Sigmoid colon (tissue), 6 donors: ENCODE measurements at regions not wholly inside any gene's neighbourhood (a gene's known extent, or its start where the extent isn't known, plus 50 kb on each side); places are given as distances from the start of the nearest gene placed in this dataset.

Experiments used
- DNase-seq: peaks from one replicate; pipeline ENCODE4 v3.0.0-alpha.2; 2019
- H3K27ac ChIP-seq, 4 donors: fragments of 200-600 bp; sonication (generic); one replicate each; pipeline ENCODE4 v1.5.1; 2016 to 2019; ENCODE audit warnings: mild to moderate bottlenecking in 1 of 4
- H3K27me3 ChIP-seq, 3 donors: fragments of 200-600 bp; sonication (generic); one replicate each; pipeline ENCODE4 v1.5.1; 2019; ENCODE audit warnings: mild to moderate bottlenecking in 1 of 3
- H3K36me3 ChIP-seq, 4 donors: fragments of 200-600 bp; sonication (generic); one replicate each; pipeline ENCODE4 v1.5.1; 2016 to 2019
- H3K4me1 ChIP-seq, 4 donors: fragments of 200-600 bp; sonication (generic); one replicate each; pipeline ENCODE4 v1.5.1; 2017 to 2019
- H3K4me3 ChIP-seq, 4 donors: fragments of 200-600 bp; sonication (generic); one replicate each; pipeline ENCODE4 v1.5.1; 2017 to 2019; ENCODE audit warnings: mild to moderate bottlenecking in 2 of 4, moderate library complexity in 1 of 4
- H3K9me3 ChIP-seq, 4 donors: fragments of 200-600 bp in 3 of 4; sonication (generic) in 3 of 4; one replicate each; pipeline versions ENCODE4 v1.5.1 to v1.6.1; 2013 to 2019
- EP300 ChIP-seq, 4 donors: sonication (generic); formaldehyde crosslinking; IDR thresholded peaks; one replicate each; pipeline ENCODE4 v1.6.1; 2017; ENCODE audit warnings: antibody characterized with exemption in 4 of 4
- POLR2A ChIP-seq, 2 donors: fragments of 450-650 bp; IDR thresholded peaks; one replicate each; pipeline ENCODE4 v1.6.1; 2016; ENCODE audit warnings: antibody characterized with exemption in 2 of 2, mild to moderate bottlenecking in 2 of 2, moderate library complexity in 2 of 2
- POLR2AphosphoS5 ChIP-seq, 4 donors: sonication (generic); formaldehyde crosslinking; IDR thresholded peaks; one replicate each; pipeline ENCODE4 v1.6.1; 2017; ENCODE audit warnings: antibody characterized with exemption in 4 of 4
- WGBS, 2 donors: extraction: QIAGEN DNeasy Blood & Tissue Kit; methylation state at CpG; one replicate each; pipeline ENCODE4 v1.1.7; 2013; 5-methylcytosine and 5-hydroxymethylcytosine counted together
- intact Hi-C: fragments of 100-400 bp; cut with DNase I; formaldehyde crosslinking; loops from one replicate; pipeline ENCODE4 v1.15.1; 2023
- TF ChIP-seq, protein P1 (sequence below), 4 experiments: fragments of 450-650 bp in 3 of 4; fragments of 200-600 bp in 1 of 4; IDR thresholded peaks; one replicate each; pipeline ENCODE4 v1.5.1; 2016 to 2019; ENCODE audit warnings: antibody characterized with exemption in 4 of 4, mild to moderate bottlenecking in 3 of 4, moderate library complexity in 2 of 4
- donor health status: healthy with polysubstance abuse.
- donor health status: healthy.

DNA sequence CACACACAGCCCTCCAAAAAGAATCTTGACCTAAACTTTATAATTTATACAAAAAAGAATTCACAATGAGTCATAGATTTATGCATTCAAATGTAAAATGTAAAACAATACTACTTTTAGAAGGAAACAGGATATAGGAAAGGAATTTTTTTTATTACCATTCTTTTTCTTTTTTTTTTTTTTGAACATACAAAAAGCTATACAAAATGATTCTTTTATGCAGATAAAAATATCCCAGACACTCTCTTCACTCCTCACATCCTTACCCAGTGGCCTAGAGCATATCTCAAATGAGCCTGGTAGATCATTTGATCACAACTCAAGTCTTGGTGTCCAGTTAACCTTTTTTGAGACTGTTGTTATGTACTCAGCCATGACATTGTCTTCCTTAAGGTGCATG, 307.3 kb upstream of the KLF3 start:
- Histone ChIP-seq H3K4me3 (no peak overlapping the region), H3K4me1 (no peaks in the 10 kb centered on the region), H3K9me3 (no peaks in the 10 kb centered on the region), H3K36me3 (no peaks in the 10 kb centered on the region), H3K27me3 (no peaks in the 10 kb centered on the region), H3K27ac (no peak overlapping the region)
- TF ChIP-seq EP300 (IDR thresholded peaks at IDR 0.05), result no peak
- TF ChIP-seq, protein P1, sequence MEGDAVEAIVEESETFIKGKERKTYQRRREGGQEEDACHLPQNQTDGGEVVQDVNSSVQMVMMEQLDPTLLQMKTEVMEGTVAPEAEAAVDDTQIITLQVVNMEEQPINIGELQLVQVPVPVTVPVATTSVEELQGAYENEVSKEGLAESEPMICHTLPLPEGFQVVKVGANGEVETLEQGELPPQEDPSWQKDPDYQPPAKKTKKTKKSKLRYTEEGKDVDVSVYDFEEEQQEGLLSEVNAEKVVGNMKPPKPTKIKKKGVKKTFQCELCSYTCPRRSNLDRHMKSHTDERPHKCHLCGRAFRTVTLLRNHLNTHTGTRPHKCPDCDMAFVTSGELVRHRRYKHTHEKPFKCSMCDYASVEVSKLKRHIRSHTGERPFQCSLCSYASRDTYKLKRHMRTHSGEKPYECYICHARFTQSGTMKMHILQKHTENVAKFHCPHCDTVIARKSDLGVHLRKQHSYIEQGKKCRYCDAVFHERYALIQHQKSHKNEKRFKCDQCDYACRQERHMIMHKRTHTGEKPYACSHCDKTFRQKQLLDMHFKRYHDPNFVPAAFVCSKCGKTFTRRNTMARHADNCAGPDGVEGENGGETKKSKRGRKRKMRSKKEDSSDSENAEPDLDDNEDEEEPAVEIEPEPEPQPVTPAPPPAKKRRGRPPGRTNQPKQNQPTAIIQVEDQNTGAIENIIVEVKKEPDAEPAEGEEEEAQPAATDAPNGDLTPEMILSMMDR (IDR thresholded peaks at IDR 0.05), result no peak
- DNase-seq, result no peak
- intact Hi-C loops, result no loop called here

DNA sequence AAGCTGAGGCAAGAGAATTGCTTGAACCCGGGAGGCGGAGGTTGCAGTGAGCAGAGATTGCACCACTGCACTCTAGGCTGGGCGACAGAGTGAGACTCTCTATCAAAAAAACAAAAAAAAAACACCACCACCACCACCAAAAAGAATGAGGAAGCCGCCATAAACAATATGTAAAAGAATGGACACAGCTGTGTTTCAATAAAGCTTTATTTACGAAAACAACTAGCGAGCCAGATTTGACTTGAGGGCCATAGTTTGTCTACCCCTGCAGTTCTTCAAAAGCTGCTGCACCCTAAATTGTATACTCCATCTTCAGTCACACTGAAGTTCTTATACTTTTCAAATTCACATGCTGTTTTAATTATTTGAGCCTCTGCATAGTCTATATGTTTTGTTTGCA, 306.5 kb upstream of the KLF3 start:
- intact Hi-C loops, result no loop called here

DNA sequence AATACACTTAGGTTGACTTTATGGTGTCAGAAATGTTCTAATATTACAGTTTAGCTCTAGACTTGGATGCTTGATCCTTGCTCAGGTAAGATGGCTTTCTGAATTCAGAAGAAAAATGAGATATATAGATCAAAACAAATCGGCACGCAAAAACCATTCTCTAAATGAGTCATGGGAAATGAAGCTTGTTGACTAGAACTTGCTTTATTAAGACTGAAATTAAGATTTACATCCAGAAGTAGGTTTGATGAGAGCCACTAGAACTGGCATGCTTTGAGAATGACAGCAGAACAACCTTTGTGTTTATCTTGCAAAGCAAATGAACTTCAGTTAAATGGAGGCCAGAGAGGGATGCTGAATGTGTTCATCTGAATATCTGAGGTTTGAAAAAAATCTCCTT, 304.9 kb upstream of the KLF3 start:
- Histone ChIP-seq H3K27ac (no peak overlapping the region), H3K27me3 (no peaks in the 10 kb centered on the region), H3K36me3 (no peaks in the 10 kb centered on the region), H3K4me3 (no peak overlapping the region), H3K4me1 (no peaks in the 10 kb centered on the region), H3K9me3 (no peaks in the 10 kb centered on the region)
- TF ChIP-seq EP300 (IDR thresholded peaks at IDR 0.05) (no peak), POLR2A (IDR thresholded peaks at IDR 0.05) (no peak), POLR2AphosphoS5 (IDR thresholded peaks at IDR 0.05) (no peak)
- TF ChIP-seq, protein P1 (IDR thresholded peaks at IDR 0.05), result no peak
- 84 to 92% methylated on average over 2 of the region's 2 CpGs for WGBS, 2 donors
- intact Hi-C loops, result no loop called here
- no peak for DNase-seq

More for the DNA sequence above, 306.5 kb upstream of the KLF3 start:
- Histone ChIP-seq H3K4me3 (no peak overlapping the region), H3K4me1 (no peaks in the 10 kb centered on the region), H3K36me3 (no peaks in the 10 kb centered on the region), H3K9me3 (no peaks in the 10 kb centered on the region), H3K27me3 (no peaks in the 10 kb centered on the region), H3K27ac (no peak overlapping the region)
- TF ChIP-seq POLR2A (IDR thresholded peaks at IDR 0.05) (no peak), EP300 (IDR thresholded peaks at IDR 0.05) (no peak), POLR2AphosphoS5 (IDR thresholded peaks at IDR 0.05) (no peak)
- TF ChIP-seq, protein P1 (IDR thresholded peaks at IDR 0.05), result no peak
- DNase-seq, result no peak
- WGBS, 2 donors, result 97% methylated on average over 6 of the region's 6 CpGs

DNA sequence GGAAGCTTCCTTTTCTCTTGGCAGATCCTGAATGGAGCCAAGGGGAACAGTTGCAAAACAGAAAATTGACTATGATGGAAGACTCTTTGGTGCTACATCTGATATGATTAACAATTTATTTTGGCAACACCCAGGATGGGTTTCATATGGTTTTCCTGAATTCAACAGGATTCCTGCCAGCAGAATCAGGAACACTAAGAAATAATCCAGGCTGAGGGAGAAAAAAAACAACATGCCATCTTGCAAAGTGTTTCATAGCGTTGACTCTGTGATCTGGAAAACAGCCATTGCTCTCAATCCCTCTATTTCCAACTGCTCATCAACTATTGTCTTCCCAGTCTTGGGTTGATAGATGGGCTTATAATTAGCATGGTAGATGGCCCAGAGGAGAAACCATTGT, 303.8 kb upstream of the KLF3 start:
- WGBS, 2 donors, result 76 to 98% methylated on average over 1 of the region's 1 CpG
- Histone ChIP-seq H3K36me3 (no peaks in the 10 kb centered on the region), H3K27ac (no peak overlapping the region), H3K9me3 (no peaks in the 10 kb centered on the region), H3K4me3 (no peak overlapping the region), H3K4me1 (peaks cover 0 to 2% (median 0%) of the 10 kb centered on the region in 4 donors), H3K27me3 (no peaks in the 10 kb centered on the region)
- intact Hi-C loops, result no loop called here
- TF ChIP-seq, protein P1 (IDR thresholded peaks at IDR 0.05), result no peak
- TF ChIP-seq POLR2A (IDR thresholded peaks at IDR 0.05) (no peak), POLR2AphosphoS5 (IDR thresholded peaks at IDR 0.05) (no peak), EP300 (IDR thresholded peaks at IDR 0.05) (no peak)
- DNase-seq, result no peak

DNA sequence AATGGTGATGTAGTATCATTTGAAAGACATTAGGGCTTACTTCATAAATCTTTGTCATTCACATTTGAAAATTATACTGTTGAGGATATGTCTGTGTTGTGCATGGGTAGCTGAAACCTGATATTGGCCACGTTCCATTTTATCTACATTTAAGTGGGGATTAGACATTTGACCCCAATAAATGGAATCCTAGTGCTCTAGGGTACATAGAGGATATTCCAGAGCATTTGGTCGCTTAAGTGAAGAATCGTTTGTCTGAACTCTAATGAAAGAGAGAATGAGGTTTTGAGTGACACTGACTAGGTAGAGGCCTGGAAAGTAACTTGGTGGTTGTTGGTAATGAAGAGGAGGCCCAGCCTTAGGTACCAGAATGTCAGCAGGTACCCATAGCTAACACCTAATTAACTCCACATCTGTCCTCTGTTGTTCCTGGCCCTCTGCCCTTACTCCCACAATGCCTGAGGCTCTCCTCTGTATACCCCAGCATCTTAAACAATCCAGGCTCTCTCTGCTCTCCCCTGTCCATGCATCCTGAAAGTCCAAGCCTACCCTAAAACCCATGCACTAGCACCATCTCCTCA, 299.5 kb upstream of the KLF3 start:
- H3K27me3 ChIP-seq, result no peaks in the 10 kb centered on the region
- H3K27ac ChIP-seq, result no peak overlapping the region
- no peaks in the 10 kb centered on the region for H3K36me3 ChIP-seq
- no peak overlapping the region for H3K4me3 ChIP-seq
- TF ChIP-seq POLR2A (IDR thresholded peaks at IDR 0.05) (no peak), EP300 (IDR thresholded peaks at IDR 0.05) (no peak), POLR2AphosphoS5 (IDR thresholded peaks at IDR 0.05) (no peak)
- TF ChIP-seq, protein P1 (IDR thresholded peaks at IDR 0.05), result no peak
- 88 to 89% methylated on average over 3 of the region's 3 CpGs for WGBS, 2 donors
- intact Hi-C loops, result no loop called here
- H3K4me1 ChIP-seq, result peaks cover 0 to 32% (median 26%) of the 10 kb centered on the region in 4 donors
- no peaks in the 10 kb centered on the region for H3K9me3 ChIP-seq
- no peak for DNase-seq
